Activated CD4-positive, alpha-beta T cell treated with anti-CD3 and anti-CD28 coated beads for 36 hours (primary cell): ENCODE measurements at regions not wholly inside any gene's neighbourhood (a gene's known extent, or its start where the extent isn't known, plus 50 kb on each side); places are given as distances from the start of the nearest gene placed in this dataset.

Experiments
- ATAC-seq: fragments of 200-7000 bp; cut with Tn5 transposase; one replicate; pipeline ENCODE4 v1.10.0; 2021; ENCODE audit warnings: mild to moderate bottlenecking, moderate library complexity
- CTCF ChIA-PET: fragments of 350-600 bp; sonication (Branson Sonifier 250); formaldehyde crosslinking; loops from one replicate; lab custom pipeline; 2021; ENCODE audit warnings: antibody characterized with exemption; lab: Charles Lee
- POLR2A ChIA-PET: fragments of 350-600 bp; sonication (Branson Sonifier 250); formaldehyde crosslinking; loops from one replicate; lab custom pipeline; 2021; ENCODE audit warnings: antibody characterized with exemption, inconsistent platforms; lab: Charles Lee
- DNase-seq: peaks from one replicate; pipeline ENCODE4 v3.0.0-alpha.2; 2020
- H3K27ac Mint-ChIP-seq: one replicate; pipeline ENCODE4 v1.8.0; 2021; ENCODE audit warnings: mixed read lengths
- H3K27me3 Mint-ChIP-seq: one replicate; pipeline ENCODE4 v1.8.0; 2021; ENCODE audit warnings: mixed read lengths
- H3K36me3 Mint-ChIP-seq: one replicate; pipeline ENCODE4 v1.8.0; 2021; ENCODE audit warnings: low read depth, mixed read lengths
- H3K4me1 Mint-ChIP-seq: one replicate; pipeline ENCODE4 v1.8.0; 2021; ENCODE audit warnings: mixed read lengths
- H3K4me3 Mint-ChIP-seq: one replicate; pipeline ENCODE4 v1.8.0; 2021; ENCODE audit warnings: mild to moderate bottlenecking, moderate library complexity, mixed read lengths
- H3K9me3 Mint-ChIP-seq: one replicate; pipeline ENCODE4 v1.8.0; 2021; ENCODE audit warnings: low read depth, mixed read lengths
- intact Hi-C, 2 experiments: fragments of 100-400 bp; cut with DNase I in 1 of 2; cut with micrococcal nuclease in 1 of 2; formaldehyde crosslinking; loops; one replicate each; pipeline versions ENCODE4 v1.14.2 to v1.15.1; 2022 to 2024; cut with DNase I, micrococcal nuclease

GRCh38 chr3:164488893-164489292, 589.4 kb downstream of the SI start:
- Mint-ChIP-seq H3K4me3 (no peak overlapping the region), H3K27me3 (no peaks in the 10 kb centered on the region), H3K4me1 (no peaks in the 10 kb centered on the region), H3K27ac (no peak overlapping the region), H3K9me3 (peaks cover 3% of the 10 kb centered on the region), H3K36me3 (no peaks in the 10 kb centered on the region)
- no peak for DNase-seq
- intact Hi-C loops: no loop called here
- ChIA-PET CTCF (no interaction called here), POLR2A (no interaction called here)
- ATAC-seq: no peak

GRCh38 chr3:164486150-164486549, 592.1 kb downstream of the SI start:
- no peaks in the 10 kb centered on the region for H3K4me1 Mint-ChIP-seq
- no peaks in the 10 kb centered on the region for H3K9me3 Mint-ChIP-seq
- ChIA-PET POLR2A (no interaction called here), CTCF (interaction anchor here (0.6 kb wide), 1 partner anchor 1032 kb away, joined by 3 read pairs; no protein-coding TSS in a partner anchor)
- DNase-seq (no peak), ATAC-seq (no peak)
- H3K36me3 Mint-ChIP-seq: no peaks in the 10 kb centered on the region
- no peak overlapping the region for H3K4me3 Mint-ChIP-seq
- H3K27me3 Mint-ChIP-seq: no peaks in the 10 kb centered on the region
- no peak overlapping the region for H3K27ac Mint-ChIP-seq
- intact Hi-C loops: no loop called here

GRCh38 chr3:164479978-164480377, 598.3 kb downstream of the SI start:
- peaks cover 5% of the 10 kb centered on the region for H3K9me3 Mint-ChIP-seq
- no peak overlapping the region for H3K4me3 Mint-ChIP-seq
- ChIA-PET CTCF (no interaction called here), POLR2A (no interaction called here)
- H3K27ac Mint-ChIP-seq: no peak overlapping the region
- no peaks in the 10 kb centered on the region for H3K27me3 Mint-ChIP-seq
- intact Hi-C loops: no loop called here
- DNase-seq (no peak), ATAC-seq (no peak)
- H3K36me3 Mint-ChIP-seq: no peaks in the 10 kb centered on the region
- H3K4me1 Mint-ChIP-seq: no peaks in the 10 kb centered on the region

GRCh38 chr3:164479406-164479805, 598.9 kb downstream of the SI start:
- intact Hi-C loops: no loop called here
- no peaks in the 10 kb centered on the region for H3K27me3 Mint-ChIP-seq
- no peaks in the 10 kb centered on the region for H3K4me1 Mint-ChIP-seq
- H3K27ac Mint-ChIP-seq: no peak overlapping the region
- H3K4me3 Mint-ChIP-seq: no peak overlapping the region
- DNase-seq: no peak
- no peak for ATAC-seq
- H3K36me3 Mint-ChIP-seq: no peaks in the 10 kb centered on the region
- CTCF ChIA-PET: no interaction called here
- peaks cover 5% of the 10 kb centered on the region for H3K9me3 Mint-ChIP-seq
- POLR2A ChIA-PET: no interaction called here

GRCh38 chr3:164478323-164478722, 600.0 kb downstream of the SI start:
- DNase-seq: no peak
- H3K36me3 Mint-ChIP-seq: no peaks in the 10 kb centered on the region
- no peak for ATAC-seq
- H3K9me3 Mint-ChIP-seq: peaks cover 5% of the 10 kb centered on the region
- intact Hi-C loops: no loop called here
- H3K4me3 Mint-ChIP-seq: no peak overlapping the region
- H3K4me1 Mint-ChIP-seq: no peaks in the 10 kb centered on the region
- POLR2A ChIA-PET: no interaction called here
- H3K27me3 Mint-ChIP-seq: no peaks in the 10 kb centered on the region
- CTCF ChIA-PET: no interaction called here
- no peak overlapping the region for H3K27ac Mint-ChIP-seq

- Mint-ChIP-seq H3K4me1 (no peaks in the 10 kb centered on the region), H3K36me3 (no peaks in the 10 kb centered on the region), H3K27ac (no peak overlapping the region), H3K9me3 (peaks cover 5% of the 10 kb centered on the region), H3K4me3 (no peak overlapping the region), H3K27me3 (no peaks in the 10 kb centered on the region)
- ATAC-seq (no peak), DNase-seq (no peak)
- intact Hi-C loops: no loop called here
- ChIA-PET CTCF (no interaction called here), POLR2A (no interaction called here)
Measured at GRCh38 chr3:164477403-164477802, 600.9 kb downstream of the SI start.

GRCh38 chr3:164476631-164477030, 601.7 kb downstream of the SI start:
- intact Hi-C loops: no loop called here
- no peaks in the 10 kb centered on the region for H3K36me3 Mint-ChIP-seq
- ChIA-PET CTCF (no interaction called here), POLR2A (no interaction called here)
- DNase-seq: no peak
- no peak overlapping the region for H3K4me3 Mint-ChIP-seq
- peaks cover 5% of the 10 kb centered on the region for H3K9me3 Mint-ChIP-seq
- H3K4me1 Mint-ChIP-seq: no peaks in the 10 kb centered on the region
- H3K27me3 Mint-ChIP-seq: no peaks in the 10 kb centered on the region
- H3K27ac Mint-ChIP-seq: no peak overlapping the region
- ATAC-seq: no peak

GRCh38 chr3:164470471-164470870, 607.8 kb downstream of the SI start:
- Mint-ChIP-seq H3K4me1 (no peaks in the 10 kb centered on the region), H3K4me3 (no peak overlapping the region), H3K27ac (no peak overlapping the region), H3K27me3 (no peaks in the 10 kb centered on the region), H3K36me3 (no peaks in the 10 kb centered on the region), H3K9me3 (peaks cover 19% of the 10 kb centered on the region)
- intact Hi-C loops: no loop called here
- no peak for DNase-seq
- ChIA-PET CTCF (interaction anchor here (0.7 kb wide), 1 partner anchor 1745 kb away, joined by 3 read pairs; no protein-coding TSS in a partner anchor), POLR2A (no interaction called here)
- ATAC-seq: no peak

- no peaks in the 10 kb centered on the region for H3K27me3 Mint-ChIP-seq
- no peaks in the 10 kb centered on the region for H3K36me3 Mint-ChIP-seq
- intact Hi-C loops: no loop called here
- H3K4me1 Mint-ChIP-seq: no peaks in the 10 kb centered on the region
- peaks cover 21% of the 10 kb centered on the region for H3K9me3 Mint-ChIP-seq
- ATAC-seq (no peak), DNase-seq (no peak)
- no peak overlapping the region for H3K4me3 Mint-ChIP-seq
- POLR2A ChIA-PET: no interaction called here
- CTCF ChIA-PET: no interaction called here
- no peak overlapping the region for H3K27ac Mint-ChIP-seq
Measured at GRCh38 chr3:164468055-164468454, 610.2 kb downstream of the SI start.

GRCh38 chr3:164467007-164467406, 611.3 kb downstream of the SI start:
- Mint-ChIP-seq H3K36me3 (no peaks in the 10 kb centered on the region), H3K4me1 (no peaks in the 10 kb centered on the region), H3K9me3 (peaks cover 21% of the 10 kb centered on the region), H3K27me3 (no peaks in the 10 kb centered on the region), H3K27ac (no peak overlapping the region), H3K4me3 (no peak overlapping the region)
- CTCF ChIA-PET: no interaction called here
- intact Hi-C loops: no loop called here
- POLR2A ChIA-PET: no interaction called here
- no peak for DNase-seq
- ATAC-seq: no peak

- no peak for DNase-seq
- H3K36me3 Mint-ChIP-seq: no peaks in the 10 kb centered on the region
- ChIA-PET CTCF (no interaction called here), POLR2A (no interaction called here)
- H3K27ac Mint-ChIP-seq: no peak overlapping the region
- ATAC-seq: no peak
- no peaks in the 10 kb centered on the region for H3K4me1 Mint-ChIP-seq
- peaks cover 23% of the 10 kb centered on the region for H3K9me3 Mint-ChIP-seq
- intact Hi-C loops: no loop called here
- H3K27me3 Mint-ChIP-seq: no peaks in the 10 kb centered on the region
- H3K4me3 Mint-ChIP-seq: no peak overlapping the region
Measured at GRCh38 chr3:164465172-164465571, 613.1 kb downstream of the SI start.

- Mint-ChIP-seq H3K36me3 (no peaks in the 10 kb centered on the region), H3K4me3 (no peak overlapping the region), H3K4me1 (no peaks in the 10 kb centered on the region), H3K27ac (no peak overlapping the region), H3K27me3 (no peaks in the 10 kb centered on the region), H3K9me3 (peaks cover 9% of the 10 kb centered on the region)
- ChIA-PET POLR2A (no interaction called here), CTCF (no interaction called here)
- ATAC-seq (no peak), DNase-seq (no peak)
- intact Hi-C loops: no loop called here
Measured at GRCh38 chr3:164460851-164461250, 617.4 kb downstream of the SI start.
